ENCODE measurements at regions not wholly inside any gene's neighbourhood (a gene's known extent, or its start where the extent isn't known, plus 50 kb on each side); places are given as distances from the start of the nearest gene placed in this dataset.

DNA sequence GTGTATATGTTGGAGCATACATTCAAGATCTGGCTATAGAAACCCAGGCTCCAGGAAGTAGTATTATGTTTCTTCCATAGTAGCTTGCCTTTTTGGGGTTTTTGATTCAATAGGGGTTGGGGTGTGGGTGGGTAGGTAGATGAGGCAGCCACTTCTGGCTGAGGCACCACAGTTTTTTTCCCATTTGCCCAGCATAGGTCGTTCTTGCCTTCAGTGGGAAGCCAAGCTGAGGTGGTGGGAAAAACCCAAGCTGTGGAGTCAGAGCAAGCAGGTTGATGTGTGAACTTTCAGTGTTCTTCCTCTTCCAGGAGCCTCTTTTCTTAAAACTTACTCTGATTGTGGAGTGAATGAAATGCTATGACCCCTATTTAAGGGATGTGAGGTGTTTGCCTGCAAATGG lies 67.0 kb upstream of the RPS6KA3 start:
- no peak for DNase-seq (ENCODE audit: low read depth in 2 of 2)

DNA sequence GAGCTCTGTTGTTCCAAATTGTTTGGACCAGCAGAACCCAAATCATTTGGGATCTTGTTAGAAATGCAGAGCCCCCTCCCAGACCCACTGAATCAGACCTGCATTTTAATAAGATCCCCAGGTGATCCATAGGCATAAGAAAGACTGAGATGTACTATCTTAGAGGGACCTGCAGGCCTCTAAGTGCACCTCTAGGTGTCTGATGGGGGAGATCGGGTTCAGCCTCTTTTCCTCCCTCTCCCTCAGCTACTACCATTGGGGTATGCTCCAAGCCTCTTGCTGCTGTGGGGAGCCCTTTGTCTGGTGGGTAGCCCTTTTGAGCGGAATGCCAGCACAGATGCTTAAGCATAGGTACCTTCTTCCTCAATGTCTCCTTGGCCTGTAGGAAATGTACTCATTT lies 63.8 kb upstream of the RPS6KA3 start:
- no peak for DNase-seq (ENCODE audit: low read depth in 2 of 2)

DNA sequence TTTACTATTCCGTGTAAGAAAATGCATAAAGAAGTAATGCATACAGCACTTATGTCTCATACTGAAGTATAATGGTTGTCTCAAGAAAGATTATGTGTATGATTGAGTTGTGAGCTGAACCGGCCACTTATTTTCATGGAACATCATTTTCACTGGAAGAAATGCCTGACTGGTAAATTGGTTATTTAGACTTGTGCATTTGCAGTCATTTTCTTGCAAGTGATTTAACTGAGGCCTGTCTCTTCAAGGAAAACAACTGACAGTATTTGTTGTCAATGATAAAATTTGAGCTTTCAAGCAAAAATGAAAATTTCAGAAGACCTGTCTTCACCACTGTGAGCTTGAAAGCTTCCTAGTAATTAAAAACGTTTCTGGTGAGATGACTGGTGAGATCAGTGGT lies 62.7 kb upstream of the RPS6KA3 start:
- no peak for DNase-seq (ENCODE audit: low read depth in 2 of 2)

DNA sequence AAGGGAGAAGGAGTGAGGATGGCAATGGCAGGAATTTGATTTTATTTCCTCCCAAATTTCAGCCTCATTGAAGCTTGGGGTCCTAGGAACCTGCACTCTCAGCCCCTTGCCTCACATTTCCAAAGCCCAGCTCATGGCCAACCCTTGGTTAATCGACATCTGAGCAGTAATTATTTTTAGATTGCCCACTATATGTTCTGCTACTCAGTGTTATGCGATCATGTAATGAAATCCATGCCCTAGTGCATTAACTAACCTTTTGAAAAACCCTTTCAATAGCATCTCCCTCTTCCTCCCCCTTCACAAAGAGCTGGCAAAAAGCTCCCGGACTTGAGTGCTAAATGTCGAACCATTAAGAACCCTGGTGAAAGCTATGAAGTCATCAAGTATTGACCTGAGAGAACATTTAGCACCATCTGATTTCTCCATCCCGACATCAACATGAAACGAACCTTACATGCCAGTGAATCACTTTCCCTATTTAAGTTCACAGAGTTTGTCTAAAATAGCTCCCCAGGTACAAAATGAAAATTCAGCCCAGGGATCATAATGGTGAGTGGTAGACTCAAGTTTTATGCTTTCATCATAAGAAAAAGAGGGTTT lies 59.2 kb upstream of the RPS6KA3 start:
- DNase-seq (ENCODE audit: low read depth in 2 of 2), result no peak

DNA sequence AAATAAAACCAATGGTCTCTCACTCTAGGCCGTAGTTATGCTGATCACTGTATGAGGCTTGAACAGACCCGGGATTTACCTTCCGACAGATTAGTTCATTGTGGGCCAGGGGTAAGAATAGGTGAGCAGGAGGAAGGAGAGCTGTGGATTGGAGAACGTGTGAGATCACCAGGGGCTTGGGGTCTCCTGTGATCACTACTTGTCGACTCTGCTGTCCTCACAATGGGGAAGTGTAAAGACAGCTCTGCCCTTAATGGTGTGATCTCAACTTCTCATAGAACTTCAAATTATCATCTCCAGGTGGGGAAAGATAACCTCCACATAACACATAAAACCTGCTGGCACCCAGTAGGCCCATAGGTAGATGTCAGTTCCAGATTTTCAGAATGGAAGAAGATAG lies 56.2 kb upstream of the RPS6KA3 start:
- DNase-seq (ENCODE audit: low read depth in 2 of 2), result no peak

DNA sequence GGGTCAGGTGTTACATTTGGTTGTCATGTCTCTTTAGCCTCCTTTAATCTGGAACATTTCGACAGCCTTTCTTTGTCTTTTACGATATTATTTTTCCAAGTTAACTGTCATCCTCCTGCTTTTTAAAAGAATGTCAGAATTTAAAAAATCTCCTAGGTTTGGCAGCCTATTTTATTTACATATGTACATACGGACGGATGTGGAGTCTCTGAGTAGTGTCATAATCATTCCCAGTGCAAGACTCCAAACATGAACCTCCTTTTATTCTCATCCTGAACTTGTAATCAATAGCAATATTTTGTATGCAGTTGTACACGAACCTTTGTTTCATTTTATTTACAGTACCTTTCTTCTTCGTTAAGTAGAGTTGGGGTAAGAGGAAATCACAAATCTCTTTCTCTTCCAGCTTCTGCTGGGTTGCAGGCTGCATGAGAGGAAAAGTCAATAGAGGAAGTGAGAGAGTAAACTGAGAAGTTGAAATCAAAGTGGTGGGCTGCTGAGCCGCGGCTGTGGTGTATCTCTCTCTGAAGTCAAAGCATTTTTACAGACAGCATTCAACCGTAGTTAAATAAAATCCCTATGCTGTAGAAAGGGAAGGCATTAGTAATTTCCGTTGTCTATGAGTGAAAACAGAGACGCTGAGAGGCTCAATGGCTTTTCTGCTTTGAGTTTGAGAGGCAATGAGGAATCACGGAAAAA lies 53.9 kb upstream of the RPS6KA3 start:
- DNase-seq (ENCODE audit: low read depth in 2 of 2), result no peak

DNA sequence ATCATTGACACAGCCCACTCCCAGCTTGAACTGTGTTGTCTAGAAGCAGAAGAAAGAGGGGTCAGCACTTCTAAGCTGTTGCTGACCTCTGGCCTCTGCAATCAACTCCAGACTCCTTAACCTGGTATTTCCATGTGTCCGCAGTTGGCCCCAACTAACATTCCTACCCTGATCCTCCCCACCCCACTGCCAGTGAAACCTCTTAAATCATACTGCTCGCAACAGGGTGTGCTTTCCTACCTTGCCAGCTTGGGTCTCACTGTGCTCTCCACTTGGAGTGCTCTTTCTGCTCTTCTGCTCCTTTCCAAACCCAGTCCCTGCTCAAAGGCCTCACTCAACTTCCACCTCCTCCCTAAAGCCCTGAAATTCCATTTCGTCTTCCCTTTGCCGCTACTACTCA lies 52.3 kb upstream of the RPS6KA3 start:
- no peak for DNase-seq (ENCODE audit: low read depth in 2 of 2)

DNA sequence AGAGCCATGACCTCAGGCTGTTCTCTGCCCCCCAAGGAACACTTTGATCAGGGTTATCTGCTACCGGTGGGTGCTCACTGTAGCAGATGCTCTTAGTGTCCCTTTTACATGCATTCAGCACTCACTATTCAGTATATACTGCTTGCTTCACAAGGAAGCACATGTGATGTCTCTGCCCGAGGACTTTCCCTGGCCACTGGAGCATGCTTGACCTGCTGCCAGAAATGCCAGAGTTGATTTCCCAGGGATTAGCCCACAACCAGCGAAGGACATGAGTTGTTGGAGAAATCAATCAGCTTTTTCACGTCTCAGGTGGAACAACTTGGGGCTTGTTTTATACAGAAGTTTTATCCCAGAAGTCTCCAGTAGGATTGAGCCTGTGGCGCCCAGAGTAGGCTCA lies 51.2 kb upstream of the RPS6KA3 start:
- DNase-seq (ENCODE audit: low read depth in 2 of 2), result no peak

All from lung microvascular endothelial cell (primary cell).